Esophagus muscularis mucosa (tissue), 4 donors: ENCODE measurements at regions not wholly inside any gene's neighbourhood (a gene's known extent, or its start where the extent isn't known, plus 50 kb on each side); places are given as distances from the start of the nearest gene placed in this dataset.

Source experiments
- EP300 ChIP-seq: sonication (generic); formaldehyde crosslinking; IDR thresholded peaks from one replicate; pipeline ENCODE4 v1.6.1; 2017; ENCODE audit warnings: antibody characterized with exemption
- POLR2A ChIP-seq: fragments of 450-650 bp; IDR thresholded peaks from one replicate; pipeline ENCODE4 v1.6.1; 2017; ENCODE audit warnings: antibody characterized with exemption, moderate library complexity, mild to moderate bottlenecking, low read depth
- TF ChIP-seq, protein P1 (sequence below), 3 experiments: fragments of 200-600 bp in 2 of 3; fragments of 450-650 bp in 1 of 3; sonication (generic) in 2 of 3; IDR thresholded peaks; one replicate each; pipeline ENCODE4 v1.5.1; 2017 to 2019; ENCODE audit warnings: antibody characterized with exemption in 3 of 3, mild to moderate bottlenecking in 2 of 3, moderate library complexity in 1 of 3

GRCh38 chr13:71949441-71949840, 82.4 kb upstream of the DACH1 start:
- TF ChIP-seq EP300, result no peak
- TF ChIP-seq, protein P1, sequence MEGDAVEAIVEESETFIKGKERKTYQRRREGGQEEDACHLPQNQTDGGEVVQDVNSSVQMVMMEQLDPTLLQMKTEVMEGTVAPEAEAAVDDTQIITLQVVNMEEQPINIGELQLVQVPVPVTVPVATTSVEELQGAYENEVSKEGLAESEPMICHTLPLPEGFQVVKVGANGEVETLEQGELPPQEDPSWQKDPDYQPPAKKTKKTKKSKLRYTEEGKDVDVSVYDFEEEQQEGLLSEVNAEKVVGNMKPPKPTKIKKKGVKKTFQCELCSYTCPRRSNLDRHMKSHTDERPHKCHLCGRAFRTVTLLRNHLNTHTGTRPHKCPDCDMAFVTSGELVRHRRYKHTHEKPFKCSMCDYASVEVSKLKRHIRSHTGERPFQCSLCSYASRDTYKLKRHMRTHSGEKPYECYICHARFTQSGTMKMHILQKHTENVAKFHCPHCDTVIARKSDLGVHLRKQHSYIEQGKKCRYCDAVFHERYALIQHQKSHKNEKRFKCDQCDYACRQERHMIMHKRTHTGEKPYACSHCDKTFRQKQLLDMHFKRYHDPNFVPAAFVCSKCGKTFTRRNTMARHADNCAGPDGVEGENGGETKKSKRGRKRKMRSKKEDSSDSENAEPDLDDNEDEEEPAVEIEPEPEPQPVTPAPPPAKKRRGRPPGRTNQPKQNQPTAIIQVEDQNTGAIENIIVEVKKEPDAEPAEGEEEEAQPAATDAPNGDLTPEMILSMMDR (IDR thresholded peaks at IDR 0.05), result no peak
- no peak for TF ChIP-seq POLR2A
